GM12873 (cell line): ENCODE measurements at regions not wholly inside any gene's neighbourhood (a gene's known extent, or its start where the extent isn't known, plus 50 kb on each side); places are given as distances from the start of the nearest gene placed in this dataset.

ENCODE experiments used
- CTCF ChIP-seq: IDR thresholded peaks from 2 replicates; pipeline ENCODE4 v1.5.1; 2012; ENCODE audit warnings: low read depth, mild to moderate bottlenecking, moderate library complexity, low read length, control low read depth; ENCODE audit not compliant: insufficient read depth; ENCODE audit errors: missing control alignments

GRCh38 chr12:88856201-88856600, 275.9 kb upstream of the KITLG start:
- no peak for TF ChIP-seq CTCF

DNA sequence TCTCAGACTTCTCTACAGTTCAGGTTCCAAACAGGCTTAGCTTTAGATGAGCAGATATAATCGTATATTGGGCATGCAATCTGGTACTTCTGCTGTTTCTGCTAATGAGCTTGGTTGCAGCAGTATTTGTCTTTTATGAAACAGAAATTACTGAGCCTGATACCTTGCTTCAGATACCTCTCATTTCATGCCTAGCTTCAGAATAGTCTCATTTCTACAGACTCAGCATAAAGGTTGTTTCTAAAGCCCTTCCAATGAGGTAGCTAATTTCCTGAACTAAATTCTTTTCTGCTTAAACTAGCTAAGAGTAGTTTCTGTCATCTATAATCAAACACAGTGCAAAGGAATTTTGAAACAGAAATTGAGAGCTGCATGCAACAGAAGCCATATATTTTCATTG, 275.0 kb upstream of the KITLG start:
- no peak for TF ChIP-seq CTCF

DNA sequence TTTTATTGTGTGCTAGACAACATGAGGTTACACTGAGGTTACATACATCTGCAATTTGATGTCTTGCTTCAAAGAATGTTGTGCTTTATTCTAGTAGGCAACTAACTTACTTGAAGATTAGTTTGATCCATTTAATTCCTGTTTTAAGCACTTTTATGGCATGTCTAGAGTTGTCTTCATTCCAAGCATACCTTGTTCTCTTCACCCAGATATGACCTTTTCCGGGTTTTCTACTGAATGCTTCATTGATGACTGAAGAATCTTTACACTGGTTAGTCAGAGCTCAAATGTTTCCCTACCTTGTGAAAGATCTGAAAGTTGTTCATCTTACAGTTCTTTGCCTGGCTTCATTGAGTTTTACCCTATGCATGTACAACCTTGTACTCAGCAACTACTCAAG, 274.0 kb upstream of the KITLG start:
- no peak for TF ChIP-seq CTCF

- no peak for TF ChIP-seq CTCF
These were observed 264.2 kb upstream of the KITLG start for GRCh38 chr12:88844426-88844825.

GRCh38 chr12:88842314-88842713, 262.0 kb upstream of the KITLG start:
- TF ChIP-seq CTCF, result no peak

GRCh38 chr12:88839486-88839885, 259.2 kb upstream of the KITLG start:
- no peak for TF ChIP-seq CTCF

DNA sequence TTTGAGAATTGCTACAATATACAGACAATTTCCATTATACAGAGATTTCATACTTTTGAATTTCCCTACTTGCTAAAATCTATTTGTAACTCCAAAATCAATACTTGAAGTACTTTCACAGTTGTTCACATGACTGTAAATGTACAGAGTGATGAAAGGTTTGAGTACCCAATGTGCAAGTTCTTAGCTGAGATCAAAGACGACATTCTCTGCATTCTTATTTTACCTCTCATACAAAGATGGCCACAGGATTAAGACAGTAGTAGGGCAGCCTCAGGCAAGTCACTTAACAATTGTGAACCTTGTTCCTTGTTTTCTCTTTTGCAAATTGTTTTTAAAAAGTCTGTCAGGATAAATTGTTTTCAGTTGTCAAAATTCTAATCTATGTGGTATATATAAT, 255.9 kb upstream of the KITLG start:
- no peak for TF ChIP-seq CTCF

DNA sequence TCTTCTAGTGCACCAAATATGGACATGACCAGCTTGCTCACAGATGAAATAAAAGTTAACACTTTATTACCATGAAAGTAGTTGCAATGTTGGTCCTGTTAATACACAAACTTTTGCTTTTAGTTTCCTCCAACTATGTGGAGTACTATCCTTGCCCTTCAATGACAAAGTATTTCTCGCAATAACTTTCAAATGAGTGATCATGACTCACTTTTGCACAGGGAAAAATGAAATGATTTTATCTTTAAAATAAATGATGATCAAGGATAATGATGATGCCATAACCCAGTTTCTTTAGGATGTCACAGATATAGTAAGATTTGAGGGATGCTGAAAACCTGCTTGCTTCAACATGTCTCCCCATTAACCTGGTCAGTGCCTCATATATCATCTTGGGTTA, 254.0 kb upstream of the KITLG start:
- TF ChIP-seq CTCF, result no peak
